OCI-LY1 (cell line): ENCODE measurements at regions not wholly inside any gene's neighbourhood (a gene's known extent, or its start where the extent isn't known, plus 50 kb on each side); places are given as distances from the start of the nearest gene placed in this dataset.

ENCODE experiments used
- H2AFZ ChIP-seq: fragments of 200-600 bp; sonication (generic), shearing (Covaris generic); 2 replicates; pipeline ENCODE4 v1.6.0; 2014; ENCODE audit warnings: antibody characterized with exemption, mild to moderate bottlenecking, low read length
- H3F3A ChIP-seq: fragments of 200-600 bp; sonication (generic), shearing (Covaris generic); 2 replicates; pipeline ENCODE4 v1.6.0; 2014; ENCODE audit warnings: mild to moderate bottlenecking, antibody characterized with exemption, low read length, moderate library complexity; ENCODE audit not compliant: insufficient read depth
- H3K27ac ChIP-seq: fragments of 200-600 bp; sonication (generic); 2 replicates; pipeline ENCODE4 v1.5.1; 2014; ENCODE audit warnings: low read length, mixed run types, mild to moderate bottlenecking, low read depth; ENCODE audit not compliant: poor library complexity, severe bottlenecking
- H3K27me3 ChIP-seq: fragments of 200-600 bp; sonication (generic); 2 replicates; pipeline ENCODE4 v1.6.0; 2014; ENCODE audit warnings: antibody characterized with exemption, mild to moderate bottlenecking, low read length, moderate library complexity; ENCODE audit not compliant: insufficient read depth
- H3K36me3 ChIP-seq: fragments of 200-600 bp; sonication (generic); 2 replicates; pipeline ENCODE4 v1.6.1; 2014; ENCODE audit warnings: mild to moderate bottlenecking, antibody characterized with exemption, low read length, moderate library complexity, mixed read lengths; ENCODE audit not compliant: insufficient read depth
- H3K4me1 ChIP-seq: fragments of 200-600 bp; sonication (generic); 2 replicates; pipeline ENCODE4 v1.5.1; 2014; ENCODE audit warnings: mild to moderate bottlenecking, low read length, moderate library complexity; ENCODE audit not compliant: insufficient read depth, severe bottlenecking
- H3K4me2 ChIP-seq: fragments of 200-600 bp; sonication (generic), shearing (Covaris generic); 2 replicates; pipeline ENCODE4 v1.6.1; 2014; ENCODE audit warnings: low read length
- H3K4me3 ChIP-seq: fragments of 200-600 bp; sonication (generic); 2 replicates; pipeline ENCODE4 v1.5.1; 2014; ENCODE audit warnings: low read length, low read depth, mild to moderate bottlenecking, mixed read lengths; ENCODE audit not compliant: poor library complexity, severe bottlenecking
- H3K79me2 ChIP-seq: fragments of 200-600 bp; shearing (Covaris generic); 2 replicates; pipeline ENCODE4 v1.6.1; 2016; ENCODE audit warnings: mixed run types, low read length, mixed read lengths; ENCODE audit not compliant: insufficient read depth
- H3K9ac ChIP-seq: fragments of 200-600 bp; sonication (generic), shearing (Covaris generic); 2 replicates; pipeline ENCODE4 v1.6.1; 2014; ENCODE audit warnings: mild to moderate bottlenecking, low read length, mixed read lengths
- H3K9me2 ChIP-seq: fragments of 200-600 bp; sonication (generic), shearing (Covaris generic); 2 replicates; pipeline ENCODE4 v1.6.1; 2014; ENCODE audit warnings: low read depth, mild to moderate bottlenecking, low read length, mixed read lengths
- H3K9me3 ChIP-seq: fragments of 200-600 bp; shearing (Covaris generic); 2 replicates; pipeline ENCODE4 v1.6.1; 2014; ENCODE audit warnings: low read length, mixed read lengths
- H4K20me1 ChIP-seq: fragments of 200-600 bp; sonication (generic), shearing (Covaris generic); 2 replicates; pipeline ENCODE4 v1.6.0; 2016; ENCODE audit warnings: mild to moderate bottlenecking, low read length; ENCODE audit not compliant: insufficient read depth
- CTCF ChIP-seq: fragments of 200-600 bp; sonication (generic), shearing (Covaris generic); IDR thresholded peaks from 2 replicates; pipeline ENCODE4 v1.5.1; 2017; ENCODE audit warnings: mild to moderate bottlenecking, antibody characterized with exemption, low read length, moderate library complexity, mixed read lengths
- EZH2 ChIP-seq: fragments of 200-600 bp; sonication (generic), shearing (Covaris generic); IDR thresholded peaks from 2 replicates; pipeline ENCODE4 v1.8.0; 2017; ENCODE audit warnings: borderline replicate concordance, mixed run types, mild to moderate bottlenecking, antibody characterized with exemption, low read length, moderate library complexity, mixed read lengths

- Histone ChIP-seq H3K27ac (no peak overlapping the region), H3K4me1 (no peaks in the 10 kb centered on the region), H3K27me3 (no peaks in the 10 kb centered on the region), H3K9ac (no peak overlapping the region), H3K4me3 (no peak overlapping the region), H3K79me2 (no peaks in the 10 kb centered on the region), H3F3A (no peaks in the 10 kb centered on the region), H3K9me2 (no peaks in the 10 kb centered on the region), H4K20me1 (no peaks in the 10 kb centered on the region), H2AFZ (no peak overlapping the region), H3K36me3 (no peaks in the 10 kb centered on the region), H3K4me2 (no peak overlapping the region), H3K9me3 (no peaks in the 10 kb centered on the region)
- TF ChIP-seq CTCF (no peak), EZH2 (no peak)
These were observed 197.5 kb upstream of the CST7 start for GRCh38 chr20:24751551-24751950.

GRCh38 chr20:24752612-24753011 is 196.5 kb upstream of the CST7 start:
- Histone ChIP-seq H2AFZ (no peak overlapping the region), H3K9me2 (no peaks in the 10 kb centered on the region), H3K9ac (no peak overlapping the region), H3K27ac (no peak overlapping the region), H3K4me1 (no peaks in the 10 kb centered on the region), H3F3A (no peaks in the 10 kb centered on the region), H3K79me2 (no peaks in the 10 kb centered on the region), H3K4me3 (no peak overlapping the region), H3K36me3 (no peaks in the 10 kb centered on the region), H4K20me1 (no peaks in the 10 kb centered on the region), H3K4me2 (no peak overlapping the region), H3K27me3 (no peaks in the 10 kb centered on the region), H3K9me3 (no peaks in the 10 kb centered on the region)
- no peak for TF ChIP-seq CTCF
- no peak for TF ChIP-seq EZH2

GRCh38 chr20:24753130-24753529 is 195.9 kb upstream of the CST7 start:
- Histone ChIP-seq H4K20me1 (no peaks in the 10 kb centered on the region), H3K27ac (no peak overlapping the region), H3K27me3 (no peaks in the 10 kb centered on the region), H3K36me3 (no peaks in the 10 kb centered on the region), H2AFZ (no peak overlapping the region), H3K4me2 (no peak overlapping the region), H3K4me1 (no peaks in the 10 kb centered on the region), H3K9me3 (no peaks in the 10 kb centered on the region), H3K9ac (no peak overlapping the region), H3K4me3 (no peak overlapping the region), H3F3A (no peaks in the 10 kb centered on the region), H3K9me2 (no peaks in the 10 kb centered on the region), H3K79me2 (no peaks in the 10 kb centered on the region)
- TF ChIP-seq CTCF (no peak), EZH2 (no peak)
